HepG2 (cell line): ENCODE measurements at regions not wholly inside any gene's neighbourhood (a gene's known extent, or its start where the extent isn't known, plus 50 kb on each side); places are given as distances from the start of the nearest gene placed in this dataset.

Experiments
- ATAC-seq: fragments of 200-7000 bp; cut with Tn5 transposase; 3 replicates; pipeline ENCODE4 v1.9.1; 2020; ENCODE audit warnings: mild to moderate bottlenecking, moderate library complexity
- BruUV-seq: library from RNA; stranded (reverse); fragments of 400-500 nt; replicated peaks from 2 replicates; lab custom pipeline; 2021; lab: Mats Ljungman, UMichigan
- CTCF ChIA-PET: fragments of 300-600 bp; formaldehyde crosslinking; extraction: SDS; loops from one replicate; lab custom pipeline; 2021; ENCODE audit warnings: low total read pairs, inconsistent platforms, low intra/inter-chr PET ratio; lab: Yijun Ruan, JAX
- POLR2A ChIA-PET: fragments of 350-600 bp; sonication (Branson Sonifier 250); formaldehyde crosslinking; loops from one replicate; lab custom pipeline; 2020; ENCODE audit warnings: antibody characterized with exemption, inconsistent platforms; lab: Yijun Ruan, JAX
- DNase-seq: peaks from one replicate; pipeline ENCODE4 v3.0.0-alpha.2; 2015; ENCODE audit warnings: low spot score
- FAIRE-seq: peaks from 3 replicates; lab custom pipeline; 2011; peaks lifted over from hg19 to GRCh38; lab: Jason Lieb, UNC
- H2AFZ ChIP-seq: one replicate; pipeline ENCODE4 v1.6.1; 2011; ENCODE audit warnings: low read length, inconsistent platforms
- H3K27ac ChIP-seq: fragments of 300-600 bp; 3 replicates; pipeline ENCODE4 v1.8.0; 2011; ENCODE audit warnings: mixed run types, mild to moderate bottlenecking, mixed read lengths, low read length, inconsistent platforms; ENCODE audit not compliant: insufficient read depth; ENCODE audit errors: extremely low read length
- H3K27me3 ChIP-seq, 2 experiments: fragments of 200-600 bp in 1 of 2; 2 replicates in 1 of 2; 3 replicates in 1 of 2; pipeline versions ENCODE4 v1.6.0 to v1.8.0; 2011; ENCODE audit warnings: low read length in 2 of 2, mild to moderate bottlenecking in 2 of 2, moderate library complexity in 2 of 2, inconsistent platforms in 1 of 2; ENCODE audit not compliant: insufficient read depth in 2 of 2, control insufficient read depth in 1 of 2
- H3K36me3 ChIP-seq, 2 experiments: fragments of 200-600 bp in 1 of 2; replicated peaks in 1 of 2; 2 replicates in 1 of 2; 3 replicates in 1 of 2; pipeline versions ENCODE4 v1.5.1 to v1.8.0; 2011; ENCODE audit warnings: low read length in 2 of 2, inconsistent platforms in 1 of 2; ENCODE audit not compliant: insufficient read depth in 2 of 2, control insufficient read depth in 1 of 2
- H3K4me1 ChIP-seq: 2 replicates; pipeline ENCODE4 v1.5.1; 2012; ENCODE audit warnings: low read length, inconsistent platforms; ENCODE audit not compliant: insufficient read depth
- H3K4me2 ChIP-seq: 2 replicates; pipeline ENCODE4 v1.6.0; 2011; ENCODE audit warnings: low read depth, low read length, inconsistent platforms
- H3K4me3 ChIP-seq, 3 experiments: fragments of 200-600 bp in 1 of 3; sonication (generic), shearing (Covaris generic) in 1 of 3; replicated peaks in 1 of 3; 2 replicates each; pipeline ENCODE4 v1.5.1; 2011 to 2016; ENCODE audit warnings: low read length in 3 of 3, inconsistent platforms in 2 of 3, low read depth in 2 of 3, mild to moderate bottlenecking in 2 of 3, control low read depth in 1 of 3, mixed read lengths in 1 of 3; ENCODE audit not compliant: insufficient read depth in 1 of 3
- H3K79me2 ChIP-seq: one replicate; pipeline ENCODE4 v1.6.1; 2011; ENCODE audit warnings: low read length, inconsistent platforms; ENCODE audit not compliant: insufficient read depth
- H3K9ac ChIP-seq: 2 replicates; pipeline ENCODE4 v1.6.0; 2011; ENCODE audit warnings: mild to moderate bottlenecking, low read depth, low read length, inconsistent platforms; ENCODE audit not compliant: insufficient read depth
- H3K9me3 ChIP-seq: 2 replicates; pipeline ENCODE4 v1.5.1; 2012; ENCODE audit warnings: mild to moderate bottlenecking, low read length
- H4K20me1 ChIP-seq: 2 replicates; pipeline ENCODE4 v1.6.0; 2011; ENCODE audit warnings: inconsistent platforms, mild to moderate bottlenecking, low read length, moderate library complexity; ENCODE audit not compliant: insufficient read depth
- JDP2 ChIP-seq: sonication (generic); formaldehyde crosslinking; IDR thresholded peaks from 2 replicates; pipeline ENCODE4 v1.8.1; 2022; ENCODE audit warnings: missing genetic modification reagents, borderline replicate concordance
- MTA3 ChIP-seq: sonication (generic); formaldehyde crosslinking; IDR thresholded peaks from 2 replicates; pipeline ENCODE4 v1.4.0; 2020; ENCODE audit warnings: missing genetic modification reagents
- TEAD3 ChIP-seq: optimal IDR thresholded peaks from 2 replicates; pipeline ENCODE3; 2016; ENCODE audit warnings: borderline replicate concordance
- TP53 ChIP-seq: sonication (generic); formaldehyde crosslinking; conservative IDR thresholded peaks from 2 replicates; pipeline ENCODE4 v1.4.0; 2020; ENCODE audit warnings: missing genetic modification reagents
- ZNF142 ChIP-seq: sonication (generic); formaldehyde crosslinking; IDR thresholded peaks from 2 replicates; pipeline ENCODE4 v1.4.0; 2020; ENCODE audit warnings: missing genetic modification reagents
- ZNF724P ChIP-seq: sonication (generic); formaldehyde crosslinking; IDR thresholded peaks from 2 replicates; pipeline ENCODE4 v1.8.0; 2022; ENCODE audit warnings: missing genetic modification reagents, borderline replicate concordance
- WGBS: methylation state at CpG from one replicate; pipeline ENCODE4 v1.1.6; 2017; ENCODE audit warnings: low lambda C conversion rate; 5-methylcytosine and 5-hydroxymethylcytosine counted together
- in situ Hi-C: cut with HindIII; loops from 2 replicates; pipeline ENCODE4 v1.10.0; 2017; ENCODE audit warnings: low pct_unique_long_range_greater_than_20kb; ENCODE audit not compliant: extremely low pct_ligation_motif_present
- intact Hi-C: fragments of 100-400 bp; cut with micrococcal nuclease; formaldehyde crosslinking; loops from one replicate; pipeline ENCODE4 v1.10.0; 2022; ENCODE audit not compliant: unreplicated experiment

GRCh38 chr19:33954686-33955085 lies 158.0 kb downstream of the KCTD15 start:
- POLR2A ChIA-PET: no interaction called here
- in situ Hi-C loops: no loop called here
- H3K27me3 ChIP-seq: peaks cover 0 to 41% of the 10 kb centered on the region in 2 experiments; a peak in 3 of 5 replicates

More at GRCh38 chr19:33954686-33955085, 158.0 kb downstream of the KCTD15 start:
- no TSS peak for BruUV-seq
- CTCF ChIA-PET: no interaction called here
- TF ChIP-seq ZNF724P (CRISPR knock-in tag) (no peak), TP53 (CRISPR knock-in tag) (no peak), ZNF142 (CRISPR knock-in tag) (no peak), MTA3 (CRISPR knock-in tag) (no peak), JDP2 (CRISPR knock-in tag) (no peak), TEAD3 (no peak)
- no peaks in the 10 kb centered on the region for H3K36me3 ChIP-seq
- ATAC-seq (no peak), FAIRE-seq (no peak), DNase-seq (no peak)
- H3K4me2 ChIP-seq: no peak overlapping the region
- no peaks in the 10 kb centered on the region for H3K79me2 ChIP-seq
- no peaks in the 10 kb centered on the region for H3K9me3 ChIP-seq
- 17% methylated on average over 2 of the region's 2 CpGs for WGBS
- no peak overlapping the region for H3K4me3 ChIP-seq
- H3K27ac ChIP-seq: no peak overlapping the region
- H3K4me1 ChIP-seq: no peaks in the 10 kb centered on the region
- H2AFZ ChIP-seq: no peak overlapping the region
- no peaks in the 10 kb centered on the region for H4K20me1 ChIP-seq
- H3K9ac ChIP-seq: no peak overlapping the region
- intact Hi-C loops: no loop called here
